A549 (cell line): ENCODE measurements at regions not wholly inside any gene's neighbourhood (a gene's known extent, or its start where the extent isn't known, plus 50 kb on each side); places are given as distances from the start of the nearest gene placed in this dataset.
A peak's percentile ranks its signal among the peaks of the same experiment; 100 is the strongest.

Experiments
- ATAC-seq, 2 experiments: fragments of 200-7000 bp in 1 of 2; fragments of >200 bp in 1 of 2; cut with Nextera tagmentation in 1 of 2; cut with Tn5 transposase in 1 of 2; 3 replicates each; pipeline versions ENCODE4 v1.8.0 to v1.9.1; 2018 to 2020; ENCODE audit warnings: mild to moderate bottlenecking in 1 of 2, moderate library complexity in 1 of 2
- CTCF ChIA-PET: fragments of 300-600 bp; sonication (Branson Sonifier 250); formaldehyde crosslinking; extraction: SDS; loops from one replicate; lab custom pipeline; 2021; ENCODE audit warnings: antibody characterized with exemption, inconsistent platforms; lab: Yijun Ruan, JAX
- POLR2A ChIA-PET: fragments of 350-600 bp; formaldehyde crosslinking; extraction: SDS; loops from one replicate; lab custom pipeline; 2021; ENCODE audit warnings: antibody characterized with exemption, inconsistent platforms; lab: Yijun Ruan, JAX
- DNase-seq, 2 experiments: peaks; one replicate each; pipeline versions ENCODE4 v3.0.0 to v3.0.0-alpha.2; 2011 to 2016; ENCODE audit warnings: low read depth in 1 of 2, low spot score in 1 of 2
- FAIRE-seq: peaks from 2 replicates; lab custom pipeline; 2011; peaks lifted over from hg19 to GRCh38; lab: Jason Lieb, UNC
- H3K27ac ChIP-seq, 2 experiments: fragments of >200 bp; sonication (Bioruptor Twin); formaldehyde crosslinking; 3 replicates each; pipeline ENCODE4 v1.5.1; 2016 to 2017
- H3K4me1 ChIP-seq: fragments of >200 bp; sonication (Bioruptor Twin); formaldehyde crosslinking; 3 replicates; pipeline ENCODE4 v1.6.1; 2016
- H3K4me2 ChIP-seq: fragments of >200 bp; sonication (Bioruptor Twin); formaldehyde crosslinking; 3 replicates; pipeline ENCODE4 v1.6.1; 2016
- H3K4me3 ChIP-seq: fragments of >200 bp; sonication (Bioruptor Twin); formaldehyde crosslinking; 3 replicates; pipeline ENCODE4 v1.5.1; 2016
- H3K9me3 ChIP-seq: fragments of >200 bp; sonication (Bioruptor Twin); formaldehyde crosslinking; 3 replicates; pipeline ENCODE4 v1.6.1; 2016
- CBX8 ChIP-seq: fragments of 200-600 bp; sonication (generic); IDR thresholded peaks from 2 replicates; pipeline ENCODE4 v1.6.1; 2016
- CHD4 ChIP-seq: fragments of 200-600 bp; sonication (generic); IDR thresholded peaks from 2 replicates; pipeline ENCODE4 v1.6.1; 2016; ENCODE audit warnings: antibody characterized with exemption, mild to moderate bottlenecking, borderline replicate concordance
- CTCF ChIP-seq: fragments of >200 bp; sonication (Bioruptor Twin); formaldehyde crosslinking; IDR thresholded peaks from 3 replicates; pipeline ENCODE4 v1.5.1; 2016
- EHMT2 ChIP-seq: fragments of 200-600 bp; sonication (generic); IDR thresholded peaks from 2 replicates; pipeline ENCODE4 v1.6.1; 2016; ENCODE audit warnings: antibody characterized with exemption, low read depth, mild to moderate bottlenecking, moderate library complexity
- ESRRA ChIP-seq: fragments of 150-350 bp; IDR thresholded peaks from 2 replicates; pipeline ENCODE4 v1.6.1; 2014; ENCODE audit warnings: mild to moderate bottlenecking, low read length, borderline replicate concordance
- FOSB ChIP-seq: fragments of 250-450 bp; sonication (Bioruptor Pico); IDR thresholded peaks from 2 replicates; pipeline ENCODE4 v1.5.0; 2020; ENCODE audit warnings: mild to moderate bottlenecking, moderate library complexity
- FOSL2 ChIP-seq, 2 experiments: fragments of 450-650 bp in 1 of 2; fragments of >200 bp in 1 of 2; sonication (Bioruptor Twin) in 1 of 2; formaldehyde crosslinking; IDR thresholded peaks; 2 replicates each; pipeline versions ENCODE4 v1.5.0 to v1.6.1; 2016 to 2020; ENCODE audit warnings: mild to moderate bottlenecking in 1 of 2, moderate library complexity in 1 of 2
- HES2 ChIP-seq: fragments of >200 bp; sonication (Bioruptor Twin); formaldehyde crosslinking; IDR thresholded peaks from 2 replicates; pipeline ENCODE4 v1.6.1; 2016
- HEYL ChIP-seq: fragments of 250-450 bp; sonication (Bioruptor Pico); IDR thresholded peaks from 2 replicates; pipeline ENCODE4 v1.8.0; 2021; ENCODE audit warnings: mild to moderate bottlenecking, moderate library complexity
- JUN ChIP-seq, 2 experiments: fragments of >200 bp; sonication (Bioruptor Twin); formaldehyde crosslinking; IDR thresholded peaks; 2 replicates in 1 of 2; 3 replicates in 1 of 2; pipeline ENCODE4 v1.6.1; 2016 to 2017
- KDM5A ChIP-seq: fragments of 200-600 bp; sonication (generic); IDR thresholded peaks from 2 replicates; pipeline ENCODE4 v1.6.1; 2016; ENCODE audit warnings: antibody characterized with exemption, mild to moderate bottlenecking
- POLR2AphosphoS2 ChIP-seq: conservative IDR thresholded peaks from 2 replicates; pipeline ENCODE4 v1.6.1; 2012; ENCODE audit warnings: low read length, improper control_type of control experiment, inconsistent platforms
- RAD21 ChIP-seq, 2 experiments: fragments of >200 bp in 1 of 2; sonication (Bioruptor Twin) in 1 of 2; formaldehyde crosslinking in 1 of 2; IDR thresholded peaks in 1 of 2; conservative IDR thresholded peaks in 1 of 2; 2 replicates in 1 of 2; 3 replicates in 1 of 2; pipeline ENCODE4 v1.6.1; 2012 to 2018; ENCODE audit warnings: inconsistent platforms in 1 of 2
- RARB ChIP-seq: fragments of 250-450 bp; sonication (Bioruptor Pico); IDR thresholded peaks from 2 replicates; pipeline ENCODE4 v1.8.0; 2021; ENCODE audit warnings: mild to moderate bottlenecking, moderate library complexity
- RCOR1 ChIP-seq: fragments of 150-350 bp; IDR thresholded peaks from 2 replicates; pipeline ENCODE4 v1.6.1; 2014; ENCODE audit warnings: antibody characterized with exemption, low read length, low read depth
- RFX5 ChIP-seq: fragments of 450-650 bp; IDR thresholded peaks from 2 replicates; pipeline ENCODE4 v1.7.1; 2014; ENCODE audit warnings: antibody characterized with exemption, mild to moderate bottlenecking, moderate library complexity
- TFCP2L1 ChIP-seq: fragments of 250-450 bp; sonication (Bioruptor Pico); IDR thresholded peaks from 2 replicates; pipeline ENCODE4 v1.5.0; 2021; ENCODE audit warnings: mild to moderate bottlenecking
- ZSCAN20 ChIP-seq: fragments of 250-450 bp; sonication (Bioruptor Pico); IDR thresholded peaks from 2 replicates; pipeline ENCODE4 v1.8.0; 2022; ENCODE audit warnings: mild to moderate bottlenecking, moderate library complexity
- WGBS: methylation state at CpG from one replicate; pipeline ENCODE4 v1.1.6; 2017; ENCODE audit errors: missing lambda C conversion rate; 5-methylcytosine and 5-hydroxymethylcytosine counted together
- TF ChIP-seq, protein P1 (sequence below): IDR thresholded peaks from 2 replicates; pipeline ENCODE4 v1.6.1; 2012

DNA sequence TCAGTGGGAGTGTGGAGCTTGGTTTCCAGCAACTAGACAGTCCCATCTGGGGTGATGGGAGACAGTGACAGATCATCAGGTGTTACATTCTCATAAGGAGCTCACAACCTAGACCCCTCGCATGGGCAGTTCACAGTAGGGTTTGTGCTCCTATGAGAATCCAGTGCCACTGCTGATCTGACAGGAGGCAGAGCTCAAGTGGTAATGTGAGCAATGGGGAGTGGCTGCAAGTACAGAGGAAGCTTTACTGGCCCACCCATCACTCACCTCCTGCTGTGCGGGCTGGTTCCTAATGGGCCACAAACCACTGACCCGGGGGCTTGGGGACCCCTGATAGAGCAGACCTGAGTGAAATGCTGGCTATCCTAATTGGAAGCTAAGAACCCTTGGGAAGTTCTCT lies 242.8 kb downstream of the BAMBI start (continued):
- TF ChIP-seq TFCP2L1 (CRISPR knock-in tag) = no peak
- TF ChIP-seq CTCF = no peak
- no peak for TF ChIP-seq POLR2AphosphoS2
- no peak for TF ChIP-seq RARB (CRISPR knock-in tag)
- TF ChIP-seq KDM5A = no peak
- no peak for TF ChIP-seq CBX8
- no peak for TF ChIP-seq ESRRA
- no peak for TF ChIP-seq JUN (IDR thresholded peaks at IDR 0.05)
- TF ChIP-seq, all 56 proteins: peak for 0

GRCh38 chr10:28922127-28922526 lies 244.8 kb downstream of the BAMBI start:
- Histone ChIP-seq H3K9me3 (0 out of 3 replicates have a peak, but pooled peaks cover 3% of the 10 kb centered on the region), H3K4me2 (peak overlapping the region; percentile 35; the same call in 1 of the 3 replicates), H3K4me1 (peaks cover 10% of the 10 kb centered on the region; the same call in 2 of the 3 replicates), H3K4me3 (no peak overlapping the region), H3K27ac (peak overlapping the region; percentile 43 to 66; a peak in 4 of 6 replicates)
- ATAC-seq (peak; percentile 78 to 91; a peak in 5 of 6 replicates), FAIRE-seq (no peak), DNase-seq (peak in 1 of 2 experiments; percentile 66)
- ChIA-PET POLR2A (no interaction called here), CTCF (interaction anchor here (1.1 to 2.2 kb wide), 8 partner anchors 7 to 244 kb away, joined by 3 to 17 read pairs (median 3); partner anchors contain the start of gene BAMBI)
- WGBS = 76% methylated on average over 2 of the region's 2 CpGs
- TF ChIP-seq RAD21 (conservative IDR thresholded peaks at IDR 0.05 in 1 of 2, IDR thresholded peaks at IDR 0.05 in 1 of 2) = no peak
- no peak for TF ChIP-seq RFX5
- no peak for TF ChIP-seq FOSL2 (IDR thresholded peaks at IDR 0.05)
- peak; percentile 57 for TF ChIP-seq FOSL2 (CRISPR knock-in tag; IDR thresholded peaks at IDR 0.05)
- TF ChIP-seq CBX8 = no peak
- TF ChIP-seq FOSB (CRISPR knock-in tag) = no peak
- no peak for TF ChIP-seq ESRRA
- TF ChIP-seq, protein P1, sequence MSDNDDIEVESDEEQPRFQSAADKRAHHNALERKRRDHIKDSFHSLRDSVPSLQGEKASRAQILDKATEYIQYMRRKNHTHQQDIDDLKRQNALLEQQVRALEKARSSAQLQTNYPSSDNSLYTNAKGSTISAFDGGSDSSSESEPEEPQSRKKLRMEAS = 0 out of 2 replicates have a peak, but pooled peaks have one; percentile 14
- no peak for TF ChIP-seq HEYL
- TF ChIP-seq HES2 = no peak
- TF ChIP-seq ZSCAN20 = no peak
- no peak for TF ChIP-seq RCOR1

- no peak for DNase-seq
- 84% methylated on average over 2 of the region's 2 CpGs for WGBS
- Histone ChIP-seq H3K9me3 (0 out of 3 replicates have a peak, but pooled peaks cover 3% of the 10 kb centered on the region), H3K4me1 (peaks cover 10% of the 10 kb centered on the region; the same call in 2 of the 3 replicates), H3K27ac (peak overlapping the region; percentile 43 to 66; a peak in 4 of 6 replicates), H3K4me2 (no peak overlapping the region), H3K4me3 (no peak overlapping the region)
- ChIA-PET CTCF (interaction anchor here (1.1 to 2.0 kb wide), 5 partner anchors 11 to 245 kb away, joined by 3 to 13 read pairs (median 3); partner anchors contain the start of gene BAMBI), POLR2A (no interaction called here)
- no peak for TF ChIP-seq CHD4
- peak in 1 of 2 experiments; percentile 23; a peak in 1 of 6 replicates for ATAC-seq
- no peak for FAIRE-seq
Observed at GRCh38 chr10:28922861-28923260, 245.5 kb downstream of the BAMBI start.

DNA sequence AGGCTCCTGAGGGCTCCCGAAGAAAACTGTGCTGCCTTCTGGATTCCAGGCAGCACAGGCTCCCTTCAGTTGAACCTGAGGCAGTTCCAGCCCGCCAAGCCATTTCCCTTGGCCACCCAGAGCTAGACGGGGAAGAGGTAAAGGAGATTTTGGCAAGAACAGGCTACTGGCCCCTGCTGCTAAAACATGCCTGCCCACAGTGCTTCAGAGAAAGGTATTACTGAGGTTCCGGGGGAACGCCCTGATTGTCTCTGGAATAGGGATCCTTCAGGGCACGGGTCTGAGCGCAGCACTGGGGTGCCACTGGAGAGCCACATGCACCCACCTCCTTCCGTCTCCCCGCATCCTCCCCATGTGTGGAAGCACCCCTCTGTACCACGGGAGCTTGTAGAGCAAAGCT lies 247.4 kb downstream of the BAMBI start:
- 91% methylated on average over 9 of the region's 10 CpGs for WGBS
- no peak for ATAC-seq
- DNase-seq = no peak
- H3K4me3 ChIP-seq = no peak overlapping the region
- peaks cover 20% of the 10 kb centered on the region for H3K4me1 ChIP-seq
- FAIRE-seq = no peak
- no peak for TF ChIP-seq EHMT2
- peak overlapping the region in 1 of 2 experiments; percentile 45; a peak in 2 of 6 replicates for H3K27ac ChIP-seq
- ChIA-PET CTCF (interaction anchor here (0.8 to 3.9 kb wide), 3 partner anchors 9 to 379 kb away, joined by 3 to 19 read pairs (median 3); no protein-coding TSS in a partner anchor), POLR2A (no interaction called here)
- H3K4me2 ChIP-seq = no peak overlapping the region
- H3K9me3 ChIP-seq = peaks cover 4% of the 10 kb centered on the region; the same call in 1 of the 3 replicates
